ENCODE measurements at regions not wholly inside any gene's neighbourhood (a gene's known extent, or its start where the extent isn't known, plus 50 kb on each side); places are given as distances from the start of the nearest gene placed in this dataset.

DNA sequence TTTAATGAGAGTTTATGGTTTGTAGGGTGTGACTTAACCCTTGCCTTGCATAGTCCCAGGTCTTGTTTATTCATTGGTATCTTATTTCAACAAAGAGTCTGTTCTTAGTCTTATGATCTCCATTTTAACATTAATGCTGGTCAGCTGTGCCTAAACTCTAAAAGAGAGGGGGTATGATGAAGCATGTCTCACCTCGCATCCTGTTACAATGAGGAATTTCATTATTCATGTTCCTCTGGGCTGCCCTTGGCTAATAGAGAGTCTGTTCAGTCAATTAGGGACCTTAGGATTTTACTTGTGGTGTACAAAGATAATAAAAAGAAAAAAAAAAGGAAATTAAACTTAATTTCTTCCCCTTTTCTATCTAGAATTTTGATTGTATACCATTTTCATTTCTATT, 831.9 kb upstream of the CDH2 start:
- no peak for TF ChIP-seq CTCF (IDR thresholded peaks at IDR 0.05; ENCODE audit: insufficient read depth, low read length)
- DNase-seq (ENCODE audit: low read depth) = no peak
- H3K4me3 ChIP-seq (ENCODE audit: low read depth, low read length) = no peak overlapping the region

DNA sequence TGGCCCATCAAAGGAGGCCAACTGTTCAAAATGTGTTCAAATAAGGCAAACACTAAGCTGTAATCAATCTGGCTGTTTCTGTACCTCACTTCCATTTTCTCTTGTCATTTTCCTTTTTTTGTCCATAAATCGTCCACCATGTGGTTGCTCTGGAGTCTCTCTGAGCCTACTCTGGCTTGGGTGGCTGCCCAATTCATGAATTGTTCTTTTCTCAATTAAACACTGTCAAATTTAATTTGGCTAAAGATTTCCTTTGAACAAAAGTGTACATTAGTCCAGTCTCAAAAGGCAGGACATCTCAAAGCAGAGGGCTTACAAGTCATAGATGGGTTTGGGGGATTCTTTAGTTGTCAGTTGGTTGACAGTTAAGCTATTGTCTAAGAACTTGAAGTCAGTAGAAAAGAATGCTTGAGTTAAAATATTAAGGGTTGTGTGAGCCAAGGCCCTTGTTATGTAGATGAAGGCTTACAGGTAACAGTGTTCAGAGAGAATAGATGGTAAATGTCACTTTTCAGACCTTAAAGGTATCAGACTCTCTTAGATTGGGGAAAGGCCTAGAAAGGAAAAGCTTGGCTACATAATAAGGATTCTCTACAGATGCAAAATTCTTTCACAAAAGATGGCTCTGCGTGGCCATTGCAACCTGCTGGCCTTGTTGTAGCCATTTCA, 831.2 kb upstream of the CDH2 start:
- H3K4me3 ChIP-seq (ENCODE audit: low read depth, low read length) = no peak overlapping the region
- no peak for DNase-seq (ENCODE audit: low read depth)
- no peak for TF ChIP-seq CTCF (IDR thresholded peaks at IDR 0.05; ENCODE audit: insufficient read depth, low read length)

- TF ChIP-seq CTCF (IDR thresholded peaks at IDR 0.05; ENCODE audit: insufficient read depth, low read length) = no peak
- DNase-seq (ENCODE audit: low read depth) = no peak
- H3K4me3 ChIP-seq (ENCODE audit: low read depth, low read length) = no peak overlapping the region
Measured at GRCh38 chr18:29004921-29005320, 828.0 kb upstream of the CDH2 start.

- DNase-seq (ENCODE audit: low read depth) = no peak
- no peak for TF ChIP-seq CTCF (IDR thresholded peaks at IDR 0.05; ENCODE audit: insufficient read depth, low read length)
- no peak overlapping the region for H3K4me3 ChIP-seq (ENCODE audit: low read depth, low read length)
Measured at GRCh38 chr18:29003194-29003593, 826.3 kb upstream of the CDH2 start.

GRCh38 chr18:29002747-29003146, 825.8 kb upstream of the CDH2 start:
- no peak for DNase-seq (ENCODE audit: low read depth)
- no peak for TF ChIP-seq CTCF (IDR thresholded peaks at IDR 0.05; ENCODE audit: insufficient read depth, low read length)

DNA sequence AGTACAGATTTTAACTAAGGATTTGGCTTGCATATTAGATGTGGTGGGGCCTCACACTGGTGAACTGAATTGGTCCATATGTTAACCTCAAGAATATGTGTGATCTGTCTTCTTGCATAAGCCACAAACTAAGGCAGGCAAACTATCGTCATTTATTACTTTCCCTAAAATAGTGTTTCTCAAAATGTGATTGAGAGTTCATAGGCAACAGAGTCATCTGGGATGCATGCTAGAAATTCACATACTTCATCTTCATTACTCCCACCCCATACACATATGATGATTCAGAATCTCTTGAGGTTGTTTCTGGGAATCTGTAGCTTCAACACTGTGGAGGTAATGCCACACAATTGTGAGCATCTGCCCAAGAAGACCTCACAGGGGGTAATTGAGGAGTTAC, 822.8 kb upstream of the CDH2 start:
- no peak overlapping the region for H3K4me3 ChIP-seq (ENCODE audit: low read depth, low read length)
- no peak for DNase-seq (ENCODE audit: low read depth)
- TF ChIP-seq CTCF (IDR thresholded peaks at IDR 0.05; ENCODE audit: insufficient read depth, low read length) = no peak

More at GRCh38 chr18:29002747-29003146, 825.8 kb upstream of the CDH2 start:
- no peak overlapping the region for H3K4me3 ChIP-seq (ENCODE audit: low read depth, low read length)

DNA sequence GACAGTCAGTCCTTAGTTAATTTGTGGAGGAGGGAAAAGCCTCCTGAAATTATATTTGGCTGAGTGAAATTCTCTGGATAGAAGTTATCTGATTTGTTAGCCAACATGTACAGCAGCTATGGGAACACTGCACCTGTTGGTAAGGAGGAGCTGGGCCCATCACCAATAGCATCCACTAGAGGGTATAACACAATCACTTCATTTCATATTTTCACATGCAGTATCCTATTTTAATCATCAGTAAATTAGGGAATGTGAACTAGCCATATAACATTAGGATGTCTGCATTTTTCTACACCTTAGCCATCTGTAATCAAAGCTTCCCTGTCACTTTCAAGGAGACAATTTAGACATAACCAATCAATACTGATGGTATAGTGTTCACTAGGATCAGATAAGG, 818.4 kb upstream of the CDH2 start:
- DNase-seq (ENCODE audit: low read depth) = peak; percentile 11
- peak; percentile 44 for TF ChIP-seq CTCF (IDR thresholded peaks at IDR 0.05; ENCODE audit: insufficient read depth, low read length)
- H3K4me3 ChIP-seq (ENCODE audit: low read depth, low read length) = no peak overlapping the region
